H1 (cell line): ENCODE measurements at regions not wholly inside any gene's neighbourhood (a gene's known extent, or its start where the extent isn't known, plus 50 kb on each side); places are given as distances from the start of the nearest gene placed in this dataset.

Experiments
- CHD1 ChIP-seq: IDR thresholded peaks from 2 replicates; pipeline ENCODE4 v1.6.1; 2012; ENCODE audit warnings: low read depth, low read length, improper control_type of control experiment
- CTCF ChIP-seq, 3 experiments: IDR thresholded peaks; 1 replicate in 2 of 3; 2 replicates in 1 of 3; pipeline versions ENCODE4 v1.5.1 to v1.6.1; 2011; ENCODE audit warnings: low read length in 3 of 3, mild to moderate bottlenecking in 3 of 3, inconsistent platforms in 2 of 3, low read depth in 1 of 3, moderate library complexity in 1 of 3; ENCODE audit not compliant: insufficient read depth in 1 of 3; ENCODE audit errors: control extremely low read depth in 1 of 3
- TF ChIP-seq, protein P1 (sequence below): fragments of 300-600 bp; sonication (generic); IDR thresholded peaks from 2 replicates; pipeline ENCODE4 v1.7.1; 2012; ENCODE audit warnings: low read length, moderate library complexity, mild to moderate bottlenecking, inconsistent platforms; ENCODE audit not compliant: insufficient replicate concordance

- TF ChIP-seq, protein P1, sequence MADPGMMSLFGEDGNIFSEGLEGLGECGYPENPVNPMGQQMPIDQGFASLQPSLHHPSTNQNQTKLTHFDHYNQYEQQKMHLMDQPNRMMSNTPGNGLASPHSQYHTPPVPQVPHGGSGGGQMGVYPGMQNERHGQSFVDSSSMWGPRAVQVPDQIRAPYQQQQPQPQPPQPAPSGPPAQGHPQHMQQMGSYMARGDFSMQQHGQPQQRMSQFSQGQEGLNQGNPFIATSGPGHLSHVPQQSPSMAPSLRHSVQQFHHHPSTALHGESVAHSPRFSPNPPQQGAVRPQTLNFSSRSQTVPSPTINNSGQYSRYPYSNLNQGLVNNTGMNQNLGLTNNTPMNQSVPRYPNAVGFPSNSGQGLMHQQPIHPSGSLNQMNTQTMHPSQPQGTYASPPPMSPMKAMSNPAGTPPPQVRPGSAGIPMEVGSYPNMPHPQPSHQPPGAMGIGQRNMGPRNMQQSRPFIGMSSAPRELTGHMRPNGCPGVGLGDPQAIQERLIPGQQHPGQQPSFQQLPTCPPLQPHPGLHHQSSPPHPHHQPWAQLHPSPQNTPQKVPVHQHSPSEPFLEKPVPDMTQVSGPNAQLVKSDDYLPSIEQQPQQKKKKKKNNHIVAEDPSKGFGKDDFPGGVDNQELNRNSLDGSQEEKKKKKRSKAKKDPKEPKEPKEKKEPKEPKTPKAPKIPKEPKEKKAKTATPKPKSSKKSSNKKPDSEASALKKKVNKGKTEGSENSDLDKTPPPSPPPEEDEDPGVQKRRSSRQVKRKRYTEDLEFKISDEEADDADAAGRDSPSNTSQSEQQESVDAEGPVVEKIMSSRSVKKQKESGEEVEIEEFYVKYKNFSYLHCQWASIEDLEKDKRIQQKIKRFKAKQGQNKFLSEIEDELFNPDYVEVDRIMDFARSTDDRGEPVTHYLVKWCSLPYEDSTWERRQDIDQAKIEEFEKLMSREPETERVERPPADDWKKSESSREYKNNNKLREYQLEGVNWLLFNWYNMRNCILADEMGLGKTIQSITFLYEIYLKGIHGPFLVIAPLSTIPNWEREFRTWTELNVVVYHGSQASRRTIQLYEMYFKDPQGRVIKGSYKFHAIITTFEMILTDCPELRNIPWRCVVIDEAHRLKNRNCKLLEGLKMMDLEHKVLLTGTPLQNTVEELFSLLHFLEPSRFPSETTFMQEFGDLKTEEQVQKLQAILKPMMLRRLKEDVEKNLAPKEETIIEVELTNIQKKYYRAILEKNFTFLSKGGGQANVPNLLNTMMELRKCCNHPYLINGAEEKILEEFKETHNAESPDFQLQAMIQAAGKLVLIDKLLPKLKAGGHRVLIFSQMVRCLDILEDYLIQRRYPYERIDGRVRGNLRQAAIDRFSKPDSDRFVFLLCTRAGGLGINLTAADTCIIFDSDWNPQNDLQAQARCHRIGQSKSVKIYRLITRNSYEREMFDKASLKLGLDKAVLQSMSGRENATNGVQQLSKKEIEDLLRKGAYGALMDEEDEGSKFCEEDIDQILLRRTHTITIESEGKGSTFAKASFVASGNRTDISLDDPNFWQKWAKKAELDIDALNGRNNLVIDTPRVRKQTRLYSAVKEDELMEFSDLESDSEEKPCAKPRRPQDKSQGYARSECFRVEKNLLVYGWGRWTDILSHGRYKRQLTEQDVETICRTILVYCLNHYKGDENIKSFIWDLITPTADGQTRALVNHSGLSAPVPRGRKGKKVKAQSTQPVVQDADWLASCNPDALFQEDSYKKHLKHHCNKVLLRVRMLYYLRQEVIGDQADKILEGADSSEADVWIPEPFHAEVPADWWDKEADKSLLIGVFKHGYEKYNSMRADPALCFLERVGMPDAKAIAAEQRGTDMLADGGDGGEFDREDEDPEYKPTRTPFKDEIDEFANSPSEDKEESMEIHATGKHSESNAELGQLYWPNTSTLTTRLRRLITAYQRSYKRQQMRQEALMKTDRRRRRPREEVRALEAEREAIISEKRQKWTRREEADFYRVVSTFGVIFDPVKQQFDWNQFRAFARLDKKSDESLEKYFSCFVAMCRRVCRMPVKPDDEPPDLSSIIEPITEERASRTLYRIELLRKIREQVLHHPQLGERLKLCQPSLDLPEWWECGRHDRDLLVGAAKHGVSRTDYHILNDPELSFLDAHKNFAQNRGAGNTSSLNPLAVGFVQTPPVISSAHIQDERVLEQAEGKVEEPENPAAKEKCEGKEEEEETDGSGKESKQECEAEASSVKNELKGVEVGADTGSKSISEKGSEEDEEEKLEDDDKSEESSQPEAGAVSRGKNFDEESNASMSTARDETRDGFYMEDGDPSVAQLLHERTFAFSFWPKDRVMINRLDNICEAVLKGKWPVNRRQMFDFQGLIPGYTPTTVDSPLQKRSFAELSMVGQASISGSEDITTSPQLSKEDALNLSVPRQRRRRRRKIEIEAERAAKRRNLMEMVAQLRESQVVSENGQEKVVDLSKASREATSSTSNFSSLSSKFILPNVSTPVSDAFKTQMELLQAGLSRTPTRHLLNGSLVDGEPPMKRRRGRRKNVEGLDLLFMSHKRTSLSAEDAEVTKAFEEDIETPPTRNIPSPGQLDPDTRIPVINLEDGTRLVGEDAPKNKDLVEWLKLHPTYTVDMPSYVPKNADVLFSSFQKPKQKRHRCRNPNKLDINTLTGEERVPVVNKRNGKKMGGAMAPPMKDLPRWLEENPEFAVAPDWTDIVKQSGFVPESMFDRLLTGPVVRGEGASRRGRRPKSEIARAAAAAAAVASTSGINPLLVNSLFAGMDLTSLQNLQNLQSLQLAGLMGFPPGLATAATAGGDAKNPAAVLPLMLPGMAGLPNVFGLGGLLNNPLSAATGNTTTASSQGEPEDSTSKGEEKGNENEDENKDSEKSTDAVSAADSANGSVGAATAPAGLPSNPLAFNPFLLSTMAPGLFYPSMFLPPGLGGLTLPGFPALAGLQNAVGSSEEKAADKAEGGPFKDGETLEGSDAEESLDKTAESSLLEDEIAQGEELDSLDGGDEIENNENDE, result no peak
- TF ChIP-seq CTCF (IDR thresholded peaks at IDR 0.05; ENCODE audit: control extremely low read depth in 1 of 3, insufficient read depth in 1 of 3, low read depth in 1 of 3, low read length in 3 of 3), result no peak
- TF ChIP-seq CHD1, result no peak
These were observed 779.7 kb downstream of the USP25 start for GRCh38 chr21:16509476-16509875.
